Mesothelial cell of epicardium (in vitro differentiated cells): ENCODE measurements at regions not wholly inside any gene's neighbourhood (a gene's known extent, or its start where the extent isn't known, plus 50 kb on each side); places are given as distances from the start of the nearest gene placed in this dataset.
"Not testable (repeated sequence)": the region's sequence is repeated elsewhere in the genome, so short reads cannot be mapped to it uniquely, and the experiment has no call there.

Source experiments
- DNase-seq, 2 experiments: peaks; one replicate each; pipeline ENCODE4 v3.0.0; 2021; ENCODE audit warnings: low spot score in 2 of 2; ENCODE audit not compliant: unreplicated experiment in 2 of 2
- H3K27ac Mint-ChIP-seq: 2 replicates; pipeline ENCODE4 v1.8.0; 2021; ENCODE audit warnings: mixed read lengths
- H3K27me3 Mint-ChIP-seq: 2 replicates; pipeline ENCODE4 v1.8.0; 2021; ENCODE audit warnings: low read depth, mixed read lengths
- H3K36me3 Mint-ChIP-seq: 2 replicates; pipeline ENCODE4 v1.8.0; 2021; ENCODE audit warnings: mixed read lengths
- H3K4me1 Mint-ChIP-seq: 2 replicates; pipeline ENCODE4 v1.8.0; 2021; ENCODE audit warnings: mixed read lengths
- H3K4me3 Mint-ChIP-seq: 2 replicates; pipeline ENCODE4 v1.8.0; 2021; ENCODE audit warnings: mild to moderate bottlenecking, moderate library complexity, mixed read lengths
- H3K9me3 Mint-ChIP-seq: 2 replicates; pipeline ENCODE4 v1.8.0; 2021; ENCODE audit warnings: mixed read lengths
- TF ChIP-seq, protein P1 (sequence below): fragments of 200-600 bp; sonication (generic); IDR thresholded peaks from one replicate; pipeline ENCODE4 v1.5.0; 2021; ENCODE audit warnings: antibody characterized with exemption; ENCODE audit not compliant: unreplicated experiment

DNA sequence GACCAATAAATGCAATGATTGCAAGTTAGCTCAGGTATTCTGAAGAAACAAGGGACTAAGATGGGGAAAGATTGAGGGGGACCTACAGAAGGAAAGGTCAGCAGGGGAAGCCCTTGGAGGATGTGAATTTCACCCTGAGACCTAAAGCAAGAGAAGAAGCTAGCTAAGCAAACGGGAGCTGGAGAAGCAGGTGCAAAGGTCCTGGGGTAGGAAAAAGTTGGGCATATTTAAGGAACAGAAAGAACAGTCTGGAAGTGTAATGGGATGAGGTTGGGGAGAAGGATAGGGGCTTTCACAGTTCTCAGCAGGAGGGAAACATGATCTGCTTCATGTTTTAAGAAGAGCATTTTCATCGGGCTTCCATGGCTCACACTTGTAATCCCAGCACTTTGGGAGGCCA lies 89.7 kb upstream of the SLC45A1 start:
- Mint-ChIP-seq H3K27me3 (no peaks in the 10 kb centered on the region), H3K4me3 (no peak overlapping the region), H3K36me3 (no peaks in the 10 kb centered on the region), H3K9me3 (peaks cover 17% of the 10 kb centered on the region), H3K4me1 (peaks cover 31% of the 10 kb centered on the region), H3K27ac (no peak overlapping the region)
- no peak for DNase-seq
- TF ChIP-seq, protein P1, sequence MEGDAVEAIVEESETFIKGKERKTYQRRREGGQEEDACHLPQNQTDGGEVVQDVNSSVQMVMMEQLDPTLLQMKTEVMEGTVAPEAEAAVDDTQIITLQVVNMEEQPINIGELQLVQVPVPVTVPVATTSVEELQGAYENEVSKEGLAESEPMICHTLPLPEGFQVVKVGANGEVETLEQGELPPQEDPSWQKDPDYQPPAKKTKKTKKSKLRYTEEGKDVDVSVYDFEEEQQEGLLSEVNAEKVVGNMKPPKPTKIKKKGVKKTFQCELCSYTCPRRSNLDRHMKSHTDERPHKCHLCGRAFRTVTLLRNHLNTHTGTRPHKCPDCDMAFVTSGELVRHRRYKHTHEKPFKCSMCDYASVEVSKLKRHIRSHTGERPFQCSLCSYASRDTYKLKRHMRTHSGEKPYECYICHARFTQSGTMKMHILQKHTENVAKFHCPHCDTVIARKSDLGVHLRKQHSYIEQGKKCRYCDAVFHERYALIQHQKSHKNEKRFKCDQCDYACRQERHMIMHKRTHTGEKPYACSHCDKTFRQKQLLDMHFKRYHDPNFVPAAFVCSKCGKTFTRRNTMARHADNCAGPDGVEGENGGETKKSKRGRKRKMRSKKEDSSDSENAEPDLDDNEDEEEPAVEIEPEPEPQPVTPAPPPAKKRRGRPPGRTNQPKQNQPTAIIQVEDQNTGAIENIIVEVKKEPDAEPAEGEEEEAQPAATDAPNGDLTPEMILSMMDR: no peak

DNA sequence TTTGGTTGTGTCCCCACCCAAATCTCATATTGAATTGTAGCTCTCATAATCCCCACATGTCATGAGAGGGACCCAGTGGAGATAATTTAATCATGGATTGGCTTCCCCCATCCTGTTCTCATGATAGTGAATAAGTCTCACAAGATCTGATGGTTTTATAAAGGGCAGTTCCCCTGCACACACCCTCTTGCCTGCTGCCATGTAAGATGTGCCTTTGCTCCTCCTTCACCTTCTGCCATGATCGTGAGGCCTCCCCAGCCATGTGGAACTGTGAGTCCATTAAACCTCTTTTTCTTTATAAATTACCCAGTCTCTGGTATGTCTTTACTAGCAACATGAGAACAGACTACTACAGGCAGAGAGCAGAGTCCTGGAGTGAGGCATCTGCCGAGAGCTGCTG lies 90.2 kb upstream of the SLC45A1 start:
- H3K27me3 Mint-ChIP-seq, DNase-seq, H3K36me3 Mint-ChIP-seq, H3K4me3 Mint-ChIP-seq, H3K27ac Mint-ChIP-seq: not testable (repeated sequence)
- peaks cover 27% of the 10 kb centered on the region for H3K4me1 Mint-ChIP-seq
- H3K9me3 Mint-ChIP-seq: peaks cover 17% of the 10 kb centered on the region

DNA sequence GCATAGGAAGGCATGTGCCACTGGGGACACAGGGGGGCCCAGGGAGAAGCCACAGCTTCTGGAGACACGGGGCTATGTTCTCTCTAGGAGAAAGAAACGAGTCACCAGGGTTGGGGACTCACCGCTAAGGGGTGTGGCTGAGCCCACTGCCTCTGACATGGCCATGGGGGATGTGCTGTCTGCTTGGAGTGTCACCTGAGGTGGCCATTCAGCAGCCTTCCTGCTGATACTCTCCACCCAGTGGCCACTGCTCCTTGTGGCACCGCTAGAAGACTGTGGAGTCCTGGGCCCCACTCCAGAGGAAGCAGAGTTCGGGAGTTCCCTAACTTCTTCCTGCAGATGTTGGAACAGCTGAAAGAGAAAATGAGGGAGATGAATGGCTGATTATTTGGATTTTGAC lies 91.2 kb upstream of the SLC45A1 start:
- Mint-ChIP-seq H3K9me3 (peaks cover 17% of the 10 kb centered on the region), H3K4me1 (peaks cover 18% of the 10 kb centered on the region), H3K4me3 (no peak overlapping the region), H3K27ac (no peak overlapping the region), H3K36me3 (no peaks in the 10 kb centered on the region), H3K27me3 (no peaks in the 10 kb centered on the region)
- TF ChIP-seq, protein P1: no peak
- no peak for DNase-seq

DNA sequence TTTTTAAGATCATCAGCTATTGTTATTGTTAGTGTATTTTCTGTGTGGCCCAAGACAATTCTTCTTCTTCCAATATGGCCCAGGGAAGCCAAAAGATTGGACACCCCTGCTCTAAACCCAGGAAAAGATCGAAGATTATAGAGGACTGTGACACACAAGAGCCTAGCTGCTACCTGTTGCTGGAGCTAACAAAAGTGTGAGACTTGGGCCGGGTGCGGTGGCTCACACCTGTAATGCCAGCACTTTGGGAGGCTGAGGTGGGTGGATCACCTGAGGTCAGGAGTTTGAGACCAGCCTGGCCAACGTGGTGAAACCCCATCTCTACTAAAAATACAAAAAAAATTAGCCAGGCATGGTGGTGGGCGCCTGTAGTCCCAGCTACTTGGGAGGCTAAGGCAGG lies 91.9 kb upstream of the SLC45A1 start:
- not testable (repeated sequence) for DNase-seq

DNA sequence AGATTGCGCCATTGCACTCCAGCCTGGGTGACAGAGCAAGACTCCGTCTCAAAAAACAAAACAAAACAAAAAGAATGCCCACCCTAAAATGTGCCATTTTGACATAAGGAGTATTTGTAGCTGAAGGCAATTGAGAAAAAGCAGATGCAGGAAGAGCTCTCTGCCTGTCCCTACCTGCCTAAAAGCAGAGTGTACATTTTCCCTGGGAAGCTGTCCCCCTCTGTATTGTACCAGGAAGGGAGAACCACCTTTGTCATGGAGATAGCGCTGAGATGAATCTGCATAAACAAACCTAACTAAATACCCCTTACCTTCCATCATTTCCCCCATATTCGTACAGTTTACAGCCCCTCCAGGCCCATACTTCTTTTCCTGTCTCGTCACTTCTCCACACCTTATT lies 94.4 kb upstream of the SLC45A1 start:
- no peak for DNase-seq
- no peak overlapping the region for H3K4me3 Mint-ChIP-seq

More for the DNA sequence above, 91.9 kb upstream of the SLC45A1 start:
- peaks cover 19% of the 10 kb centered on the region for H3K4me1 Mint-ChIP-seq
- H3K9me3 Mint-ChIP-seq: peaks cover 17% of the 10 kb centered on the region
- not testable (repeated sequence) for H3K4me3 Mint-ChIP-seq, H3K27ac Mint-ChIP-seq, H3K36me3 Mint-ChIP-seq, H3K27me3 Mint-ChIP-seq

DNA sequence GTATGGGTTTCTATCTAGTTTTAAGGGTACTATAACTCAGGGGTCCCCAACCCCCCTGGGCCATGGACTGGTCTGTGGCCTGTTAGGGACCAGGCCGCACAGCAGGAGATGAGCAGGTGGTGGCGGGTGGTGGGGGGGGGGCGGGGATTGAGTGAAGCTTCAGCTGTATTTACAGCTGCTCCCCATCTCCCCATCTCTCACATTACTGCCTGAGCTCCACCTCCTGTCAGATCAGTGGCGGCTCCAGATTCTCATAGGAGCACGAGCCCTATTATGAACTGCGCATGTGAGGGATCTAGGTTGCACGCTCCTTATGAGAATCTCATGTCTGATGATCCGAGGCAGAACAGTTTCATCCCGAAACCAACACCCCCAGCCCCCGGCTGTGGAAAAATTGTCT lies 95.1 kb upstream of the SLC45A1 start:
- Mint-ChIP-seq H3K4me1 (peaks cover 19% of the 10 kb centered on the region), H3K36me3 (no peaks in the 10 kb centered on the region), H3K4me3 (no peak overlapping the region), H3K9me3 (peaks cover 11% of the 10 kb centered on the region), H3K27me3 (no peaks in the 10 kb centered on the region), H3K27ac (peak overlapping the region; percentile 39)
- TF ChIP-seq, protein P1: no peak
- DNase-seq: no peak

More for the DNA sequence above, 94.4 kb upstream of the SLC45A1 start:
- H3K27ac Mint-ChIP-seq: peak overlapping the region; percentile 47
- peaks cover 12% of the 10 kb centered on the region for H3K4me1 Mint-ChIP-seq
- peaks cover 17% of the 10 kb centered on the region for H3K9me3 Mint-ChIP-seq
- H3K36me3 Mint-ChIP-seq: no peaks in the 10 kb centered on the region
- no peaks in the 10 kb centered on the region for H3K27me3 Mint-ChIP-seq
- TF ChIP-seq, protein P1: no peak

DNA sequence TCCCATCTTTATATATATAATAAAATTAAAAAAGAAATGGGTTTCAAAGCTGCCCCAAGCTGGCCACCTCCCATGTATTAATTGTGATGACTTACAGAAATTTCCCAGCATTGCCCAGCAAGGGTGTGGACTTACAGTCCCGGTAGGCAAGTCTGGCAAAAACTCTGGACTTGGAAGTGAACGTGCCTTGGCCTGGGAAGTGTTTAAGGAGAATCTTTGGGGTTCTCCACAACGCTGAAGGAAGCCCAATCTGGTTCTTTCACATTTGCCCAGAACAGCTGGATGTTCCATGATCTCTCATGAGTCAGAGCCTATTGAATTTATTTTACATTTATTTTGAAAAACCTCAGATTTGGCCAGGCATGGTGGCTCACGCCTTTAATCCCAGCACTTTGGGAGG lies 98.4 kb upstream of the SLC45A1 start:
- peaks cover 40% of the 10 kb centered on the region for H3K4me1 Mint-ChIP-seq
- H3K4me3 Mint-ChIP-seq: no peak overlapping the region
- no peaks in the 10 kb centered on the region for H3K27me3 Mint-ChIP-seq
- H3K27ac Mint-ChIP-seq: no peak overlapping the region
- no peaks in the 10 kb centered on the region for H3K9me3 Mint-ChIP-seq
- H3K36me3 Mint-ChIP-seq: no peaks in the 10 kb centered on the region
- TF ChIP-seq, protein P1: no peak
- no peak for DNase-seq
